ENCODE measurements at regions not wholly inside any gene's neighbourhood (a gene's known extent, or its start where the extent isn't known, plus 50 kb on each side); places are given as distances from the start of the nearest gene placed in this dataset.

- TF ChIP-seq, protein P1, sequence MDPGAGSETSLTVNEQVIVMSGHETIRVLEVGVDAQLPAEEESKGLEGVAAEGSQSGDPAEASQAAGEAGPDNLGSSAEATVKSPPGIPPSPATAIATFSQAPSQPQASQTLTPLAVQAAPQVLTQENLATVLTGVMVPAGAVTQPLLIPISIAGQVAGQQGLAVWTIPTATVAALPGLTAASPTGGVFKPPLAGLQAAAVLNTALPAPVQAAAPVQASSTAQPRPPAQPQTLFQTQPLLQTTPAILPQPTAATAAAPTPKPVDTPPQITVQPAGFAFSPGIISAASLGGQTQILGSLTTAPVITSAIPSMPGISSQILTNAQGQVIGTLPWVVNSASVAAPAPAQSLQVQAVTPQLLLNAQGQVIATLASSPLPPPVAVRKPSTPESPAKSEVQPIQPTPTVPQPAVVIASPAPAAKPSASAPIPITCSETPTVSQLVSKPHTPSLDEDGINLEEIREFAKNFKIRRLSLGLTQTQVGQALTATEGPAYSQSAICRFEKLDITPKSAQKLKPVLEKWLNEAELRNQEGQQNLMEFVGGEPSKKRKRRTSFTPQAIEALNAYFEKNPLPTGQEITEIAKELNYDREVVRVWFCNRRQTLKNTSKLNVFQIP (CRISPR knock-in tag; IDR thresholded peaks at IDR 0.05; ENCODE audit: borderline replicate concordance, low read depth), result no peak
- TF ChIP-seq, protein P2, sequence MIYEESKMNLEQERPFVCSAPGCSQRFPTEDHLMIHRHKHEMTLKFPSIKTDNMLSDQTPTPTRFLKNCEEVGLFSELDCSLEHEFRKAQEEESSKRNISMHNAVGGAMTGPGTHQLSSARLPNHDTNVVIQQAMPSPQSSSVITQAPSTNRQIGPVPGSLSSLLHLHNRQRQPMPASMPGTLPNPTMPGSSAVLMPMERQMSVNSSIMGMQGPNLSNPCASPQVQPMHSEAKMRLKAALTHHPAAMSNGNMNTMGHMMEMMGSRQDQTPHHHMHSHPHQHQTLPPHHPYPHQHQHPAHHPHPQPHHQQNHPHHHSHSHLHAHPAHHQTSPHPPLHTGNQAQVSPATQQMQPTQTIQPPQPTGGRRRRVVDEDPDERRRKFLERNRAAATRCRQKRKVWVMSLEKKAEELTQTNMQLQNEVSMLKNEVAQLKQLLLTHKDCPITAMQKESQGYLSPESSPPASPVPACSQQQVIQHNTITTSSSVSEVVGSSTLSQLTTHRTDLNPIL (CRISPR knock-in tag; IDR thresholded peaks at IDR 0.05; ENCODE audit: low read depth), result no peak
- TF ChIP-seq ZNF8 (CRISPR knock-in tag; IDR thresholded peaks at IDR 0.05), result no peak
These were observed 66.8 kb downstream of the GLRX5 start (continued) for GRCh38 chr14:95601650-95602049.

DNA sequence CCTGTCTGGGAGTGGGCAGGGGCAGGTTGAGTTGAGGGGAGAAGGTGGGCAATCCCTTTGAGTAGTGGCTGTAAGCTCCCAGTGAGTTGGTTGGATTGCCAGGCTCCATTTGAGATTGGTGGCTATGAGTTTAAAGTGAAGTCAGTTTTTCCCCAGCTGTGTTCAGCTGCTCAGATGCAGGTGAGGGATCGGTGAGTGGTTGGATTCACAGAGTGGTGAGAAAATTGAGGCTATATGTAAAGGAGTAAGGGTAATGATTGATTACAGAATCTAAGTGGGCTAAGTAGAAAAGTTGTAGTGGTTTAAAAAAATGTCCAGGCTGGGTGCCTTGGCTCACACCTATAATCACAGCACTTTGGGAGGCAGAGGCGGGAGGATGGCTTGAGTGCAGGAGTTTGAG, 68.6 kb downstream of the GLRX5 start:
- no peak for ATAC-seq
- no peak for TF ChIP-seq SNAI2 (CRISPR knock-in tag; IDR thresholded peaks at IDR 0.05)
- no peak for TF ChIP-seq GLIS3 (CRISPR knock-in tag; IDR thresholded peaks at IDR 0.05)
- TF ChIP-seq, protein P3, sequence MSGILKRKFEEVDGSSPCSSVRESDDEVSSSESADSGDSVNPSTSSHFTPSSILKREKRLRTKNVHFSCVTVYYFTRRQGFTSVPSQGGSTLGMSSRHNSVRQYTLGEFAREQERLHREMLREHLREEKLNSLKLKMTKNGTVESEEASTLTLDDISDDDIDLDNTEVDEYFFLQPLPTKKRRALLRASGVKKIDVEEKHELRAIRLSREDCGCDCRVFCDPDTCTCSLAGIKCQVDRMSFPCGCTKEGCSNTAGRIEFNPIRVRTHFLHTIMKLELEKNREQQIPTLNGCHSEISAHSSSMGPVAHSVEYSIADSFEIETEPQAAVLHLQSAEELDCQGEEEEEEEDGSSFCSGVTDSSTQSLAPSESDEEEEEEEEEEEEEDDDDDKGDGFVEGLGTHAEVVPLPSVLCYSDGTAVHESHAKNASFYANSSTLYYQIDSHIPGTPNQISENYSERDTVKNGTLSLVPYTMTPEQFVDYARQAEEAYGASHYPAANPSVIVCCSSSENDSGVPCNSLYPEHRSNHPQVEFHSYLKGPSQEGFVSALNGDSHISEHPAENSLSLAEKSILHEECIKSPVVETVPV (CRISPR knock-in tag; IDR thresholded peaks at IDR 0.05), result no peak
- no peak for TF ChIP-seq PATZ1 (CRISPR knock-in tag; IDR thresholded peaks at IDR 0.05; ENCODE audit: borderline replicate concordance)
- no peak for TF ChIP-seq ZC3H10 (CRISPR knock-in tag; IDR thresholded peaks at IDR 0.05)
- TF ChIP-seq PPARA (CRISPR knock-in tag; IDR thresholded peaks at IDR 0.05; ENCODE audit: borderline replicate concordance), result no peak
- TF ChIP-seq TCF4 (CRISPR knock-in tag; IDR thresholded peaks at IDR 0.05; ENCODE audit: borderline replicate concordance), result no peak
- TF ChIP-seq ESRRG (CRISPR knock-in tag; IDR thresholded peaks at IDR 0.05), result no peak
- TF ChIP-seq TOX (CRISPR knock-in tag; IDR thresholded peaks at IDR 0.05; ENCODE audit: borderline replicate concordance), result no peak
- TF ChIP-seq ZFP30 (CRISPR knock-in tag; IDR thresholded peaks at IDR 0.05), result no peak
- TF ChIP-seq ZNF565 (CRISPR knock-in tag; conservative IDR thresholded peaks at IDR 0.05; ENCODE audit: low read depth), result no peak
- no peak for TF ChIP-seq BACH2 (CRISPR knock-in tag; IDR thresholded peaks at IDR 0.05; ENCODE audit: borderline replicate concordance)
- no peak for TF ChIP-seq OSR1 (CRISPR knock-in tag; IDR thresholded peaks at IDR 0.05)
- no peak for TF ChIP-seq ZFP3 (CRISPR knock-in tag; IDR thresholded peaks at IDR 0.05)
- TF ChIP-seq, protein P1 (CRISPR knock-in tag; IDR thresholded peaks at IDR 0.05; ENCODE audit: borderline replicate concordance, low read depth), result no peak
- TF ChIP-seq ARNTL (CRISPR knock-in tag; IDR thresholded peaks at IDR 0.05; ENCODE audit: borderline replicate concordance, low read depth), result no peak
- no peak for TF ChIP-seq CSDC2 (CRISPR knock-in tag; IDR thresholded peaks at IDR 0.05)

DNA sequence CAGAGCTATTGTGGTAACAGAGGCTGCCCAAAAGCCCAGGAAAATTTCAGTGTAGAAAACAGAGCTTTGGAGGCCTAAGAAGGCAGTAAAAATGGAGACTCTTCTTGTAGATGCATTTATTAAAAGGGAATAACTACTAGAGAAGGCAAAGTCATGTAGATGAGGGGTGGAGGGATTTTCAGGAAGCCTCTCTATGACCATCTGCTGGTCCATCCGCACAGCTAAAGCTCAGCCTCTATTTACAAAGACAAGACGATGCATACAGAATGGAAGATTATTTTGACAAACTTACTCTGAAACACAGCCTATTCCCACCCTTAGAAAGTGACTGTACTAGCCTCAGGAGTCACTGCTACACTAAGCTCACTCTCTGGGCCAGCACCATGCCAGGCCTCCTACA, 71.4 kb downstream of the GLRX5 start:
- TF ChIP-seq ZNF70 (CRISPR knock-in tag; IDR thresholded peaks at IDR 0.05) (no peak), BACH2 (CRISPR knock-in tag; IDR thresholded peaks at IDR 0.05; ENCODE audit: borderline replicate concordance) (no peak), ZFP3 (CRISPR knock-in tag; IDR thresholded peaks at IDR 0.05) (no peak), TOX (CRISPR knock-in tag; IDR thresholded peaks at IDR 0.05; ENCODE audit: borderline replicate concordance) (no peak), ZNF8 (CRISPR knock-in tag; IDR thresholded peaks at IDR 0.05) (no peak), TCF4 (CRISPR knock-in tag; IDR thresholded peaks at IDR 0.05; ENCODE audit: borderline replicate concordance) (no peak)
- TF ChIP-seq, protein P2 (CRISPR knock-in tag; IDR thresholded peaks at IDR 0.05; ENCODE audit: low read depth), result no peak
- ATAC-seq, result no peak
